HUES6 (cell line): ENCODE measurements at regions not wholly inside any gene's neighbourhood (a gene's known extent, or its start where the extent isn't known, plus 50 kb on each side); places are given as distances from the start of the nearest gene placed in this dataset.
"Not testable (repeated sequence)": the region's sequence is repeated elsewhere in the genome, so short reads cannot be mapped to it uniquely, and the experiment has no call there.

ENCODE experiments used
- H3K27ac ChIP-seq: 2 replicates; pipeline ENCODE4 v1.7.0; 2013; ENCODE audit warnings: low read depth, mild to moderate bottlenecking, low read length, inconsistent platforms
- H3K27me3 ChIP-seq: 2 replicates; pipeline ENCODE4 v1.6.1; 2013; ENCODE audit warnings: low read length; ENCODE audit not compliant: control insufficient read depth, insufficient read depth
- H3K36me3 ChIP-seq: 2 replicates; pipeline ENCODE4 v1.6.1; 2013; ENCODE audit warnings: low read length; ENCODE audit not compliant: control insufficient read depth, insufficient read depth
- H3K4me1 ChIP-seq: 2 replicates; pipeline ENCODE4 v1.6.1; 2013; ENCODE audit warnings: low read length; ENCODE audit not compliant: control insufficient read depth, insufficient read depth
- H3K4me3 ChIP-seq: 2 replicates; pipeline ENCODE4 v1.5.1; 2013; ENCODE audit warnings: low read depth, low read length
- H3K9ac ChIP-seq: one replicate; pipeline ENCODE4 v1.6.1; 2013; ENCODE audit warnings: mild to moderate bottlenecking, low read length
- H3K9me3 ChIP-seq: 2 replicates; pipeline ENCODE4 v1.6.1; 2013; ENCODE audit warnings: low read depth, low read length; ENCODE audit not compliant: control insufficient read depth, insufficient read depth

DNA sequence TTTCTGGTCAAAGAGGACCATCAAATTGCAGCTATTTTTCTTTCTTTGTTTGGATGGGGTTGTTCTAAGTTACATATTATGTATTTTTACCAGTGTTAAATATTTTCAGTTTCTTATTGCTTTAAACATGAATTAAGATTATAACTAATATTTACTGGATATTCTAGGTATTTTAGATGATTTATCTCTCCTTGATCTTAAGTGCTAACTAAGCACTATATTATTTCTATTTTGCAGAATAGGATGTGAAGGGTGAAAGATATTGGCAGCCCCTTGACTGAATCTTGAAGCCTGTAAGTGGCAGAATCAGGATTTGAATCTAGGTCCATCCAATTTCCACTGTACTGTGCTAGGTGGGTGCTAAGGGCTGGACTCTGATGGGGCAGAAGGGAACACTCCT, 307.3 kb upstream of the CCL2 start:
- no peak overlapping the region for H3K27ac ChIP-seq
- H3K4me3 ChIP-seq: no peak overlapping the region
- no peaks in the 10 kb centered on the region for H3K4me1 ChIP-seq
- H3K27me3 ChIP-seq: no peaks in the 10 kb centered on the region
- no peaks in the 10 kb centered on the region for H3K36me3 ChIP-seq
- H3K9ac ChIP-seq: no peak overlapping the region
- no peaks in the 10 kb centered on the region for H3K9me3 ChIP-seq

DNA sequence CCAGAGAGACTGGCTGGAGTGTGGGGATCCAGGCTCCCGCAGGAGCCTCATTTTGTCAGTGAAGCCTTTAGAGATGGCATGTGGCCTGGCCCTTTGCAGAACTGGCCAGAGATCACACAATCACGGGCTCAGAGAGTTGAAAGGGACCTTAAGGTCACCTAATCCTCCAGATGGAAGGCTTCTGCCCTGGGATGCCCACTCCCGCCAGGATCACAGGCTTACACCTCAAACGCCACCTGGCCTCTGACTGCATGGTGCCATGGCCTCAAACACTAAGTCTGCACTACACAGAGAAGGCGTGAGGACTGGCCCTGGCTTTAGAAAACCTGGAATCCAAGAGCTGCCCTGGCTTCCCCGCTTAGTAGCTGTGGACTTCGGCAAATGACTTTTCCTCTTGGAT, 306.8 kb upstream of the CCL2 start:
- no peak overlapping the region for H3K27ac ChIP-seq
- H3K4me3 ChIP-seq: no peak overlapping the region
- H3K27me3 ChIP-seq: no peaks in the 10 kb centered on the region
- no peaks in the 10 kb centered on the region for H3K36me3 ChIP-seq
- no peak overlapping the region for H3K9ac ChIP-seq
- no peaks in the 10 kb centered on the region for H3K4me1 ChIP-seq
- H3K9me3 ChIP-seq: no peaks in the 10 kb centered on the region

DNA sequence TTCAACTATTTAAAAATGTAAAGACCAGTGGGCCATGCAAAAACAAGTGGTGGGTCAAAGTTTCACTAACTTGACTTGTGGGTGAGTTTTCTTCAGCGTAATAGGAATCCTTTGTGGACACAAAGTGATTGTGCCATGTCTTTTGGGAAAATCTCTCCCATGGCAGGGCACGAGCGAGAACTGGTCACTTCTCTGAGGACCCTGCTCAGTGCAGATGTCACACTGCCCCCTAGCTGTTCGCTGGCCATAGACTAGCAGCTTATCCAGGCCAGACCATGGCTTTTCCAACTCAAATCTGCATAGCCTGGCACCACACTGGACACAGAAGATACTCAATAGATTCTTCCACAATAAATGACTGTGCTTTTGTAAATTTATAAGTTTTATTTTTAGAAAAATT, 306.0 kb upstream of the CCL2 start:
- H3K4me1 ChIP-seq: no peaks in the 10 kb centered on the region
- no peak overlapping the region for H3K27ac ChIP-seq
- no peak overlapping the region for H3K4me3 ChIP-seq
- no peaks in the 10 kb centered on the region for H3K27me3 ChIP-seq
- no peak overlapping the region for H3K9ac ChIP-seq
- H3K9me3 ChIP-seq: no peaks in the 10 kb centered on the region
- no peaks in the 10 kb centered on the region for H3K36me3 ChIP-seq

DNA sequence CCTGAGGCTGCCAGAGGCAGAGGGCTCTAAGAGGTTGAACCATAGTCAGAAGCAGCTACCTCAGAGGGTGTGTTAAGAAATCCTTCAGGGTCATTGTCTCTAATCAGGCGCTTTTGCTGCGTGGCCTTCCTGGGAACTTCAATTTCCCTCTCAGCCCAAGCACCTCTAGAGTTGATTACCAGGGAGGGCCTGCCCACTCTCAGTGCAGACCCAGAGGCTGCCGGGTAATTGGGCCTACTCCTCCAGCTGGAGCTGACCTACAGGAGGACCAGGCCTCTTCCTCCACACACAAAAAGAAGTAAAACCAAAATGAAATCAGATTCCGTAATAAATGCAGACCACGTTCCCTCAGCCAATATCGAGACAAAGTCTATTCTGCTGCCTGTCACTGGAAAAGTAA, 305.0 kb upstream of the CCL2 start:
- H3K9me3 ChIP-seq: no peaks in the 10 kb centered on the region
- H3K36me3 ChIP-seq: no peaks in the 10 kb centered on the region
- H3K4me3 ChIP-seq: no peak overlapping the region
- H3K9ac ChIP-seq: no peak overlapping the region
- no peak overlapping the region for H3K27ac ChIP-seq
- H3K4me1 ChIP-seq: no peaks in the 10 kb centered on the region
- H3K27me3 ChIP-seq: no peaks in the 10 kb centered on the region

DNA sequence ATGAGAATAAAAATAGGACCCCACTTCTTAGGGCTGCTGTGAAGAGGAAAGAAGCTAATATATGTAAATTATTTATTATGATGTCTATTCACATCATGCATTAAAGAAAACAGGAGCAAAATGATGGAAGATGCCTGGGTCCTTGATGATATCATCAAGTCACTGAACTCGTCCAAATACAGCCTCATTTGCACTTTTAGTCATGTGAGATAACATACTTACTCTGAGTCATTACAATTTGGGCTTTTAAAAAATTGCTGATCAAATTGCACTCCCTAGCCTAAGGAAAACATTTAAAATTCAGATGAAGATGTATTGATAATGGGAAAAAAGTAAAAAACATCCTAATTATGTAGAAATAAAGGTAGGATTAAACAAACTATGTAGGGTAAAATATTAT, 302.7 kb upstream of the CCL2 start:
- no peaks in the 10 kb centered on the region for H3K9me3 ChIP-seq
- no peaks in the 10 kb centered on the region for H3K27me3 ChIP-seq
- H3K4me3 ChIP-seq: no peak overlapping the region
- H3K9ac ChIP-seq: no peak overlapping the region
- H3K36me3 ChIP-seq: no peaks in the 10 kb centered on the region
- H3K4me1 ChIP-seq: no peaks in the 10 kb centered on the region
- H3K27ac ChIP-seq: no peak overlapping the region

DNA sequence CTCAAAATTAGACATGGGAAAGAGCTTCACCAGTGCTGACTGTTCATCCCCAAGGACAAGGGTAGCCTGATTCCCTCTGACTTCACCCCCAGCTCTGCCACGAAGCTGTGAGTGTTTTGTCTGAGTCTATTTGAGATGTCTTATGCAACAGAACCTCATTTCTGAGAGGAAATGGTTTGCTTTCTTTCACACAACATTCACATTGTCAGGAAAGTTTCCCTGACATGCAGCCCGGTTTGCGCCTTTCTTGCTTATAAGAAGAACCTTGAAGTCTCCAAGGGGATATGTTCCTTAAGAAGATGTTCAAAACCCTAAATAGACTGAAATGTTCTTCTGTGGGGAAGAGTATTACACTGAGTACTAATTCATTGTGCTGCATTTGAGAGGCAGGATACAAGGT, 300.5 kb upstream of the CCL2 start:
- H3K4me3 ChIP-seq: no peak overlapping the region
- H3K4me1 ChIP-seq: no peaks in the 10 kb centered on the region
- no peak overlapping the region for H3K9ac ChIP-seq
- H3K27me3 ChIP-seq: no peaks in the 10 kb centered on the region
- H3K36me3 ChIP-seq: no peaks in the 10 kb centered on the region
- H3K9me3 ChIP-seq: peaks cover 13% of the 10 kb centered on the region
- H3K27ac ChIP-seq: no peak overlapping the region

DNA sequence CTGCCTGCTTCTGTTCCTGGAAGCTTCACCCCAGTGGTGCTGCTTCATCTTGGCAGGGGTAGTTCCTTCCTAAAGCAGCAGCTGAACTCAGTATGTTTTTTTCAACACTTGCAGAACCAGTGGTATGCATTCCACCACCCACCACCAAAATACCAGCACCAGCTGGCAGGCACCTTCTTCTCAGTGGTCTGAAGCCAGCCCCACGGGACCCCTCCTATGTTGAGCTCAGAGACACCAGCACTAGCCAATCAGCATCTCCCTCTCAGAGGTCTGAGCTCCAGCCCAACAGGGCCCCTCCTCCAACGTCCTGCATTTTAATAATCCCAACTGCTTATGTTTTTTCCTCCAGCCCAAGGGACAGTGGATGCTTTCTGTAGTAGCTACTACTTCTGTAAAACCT, 299.6 kb upstream of the CCL2 start:
- no peak overlapping the region for H3K4me3 ChIP-seq
- H3K27me3 ChIP-seq: no peaks in the 10 kb centered on the region
- peaks cover 18% of the 10 kb centered on the region for H3K9me3 ChIP-seq
- no peaks in the 10 kb centered on the region for H3K36me3 ChIP-seq
- H3K27ac ChIP-seq: no peak overlapping the region
- H3K9ac ChIP-seq: no peak overlapping the region
- H3K4me1 ChIP-seq: no peaks in the 10 kb centered on the region

DNA sequence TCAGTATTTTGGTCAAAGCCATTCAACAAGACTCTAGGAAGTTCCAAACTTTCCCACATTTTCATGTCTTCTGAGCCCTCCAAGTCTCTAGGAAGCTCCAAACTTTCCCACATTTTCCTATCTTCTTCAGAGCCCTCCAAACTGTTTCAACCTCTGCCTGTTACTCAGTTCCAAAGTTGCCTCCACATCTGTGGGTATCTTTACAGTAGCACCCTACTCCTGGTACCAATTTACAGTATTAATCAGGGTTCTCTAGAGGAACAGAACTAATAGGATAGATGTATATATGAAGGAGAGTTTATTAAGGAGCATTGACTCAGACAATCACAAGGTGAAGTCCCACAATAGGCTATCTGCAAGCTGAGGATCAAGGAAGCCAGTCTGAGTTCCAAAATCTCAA, 296.0 kb upstream of the CCL2 start:
- H3K9me3 ChIP-seq: peaks cover 18% of the 10 kb centered on the region
- H3K4me1 ChIP-seq, H3K9ac ChIP-seq, H3K36me3 ChIP-seq, H3K4me3 ChIP-seq, H3K27ac ChIP-seq, H3K27me3 ChIP-seq: not testable (repeated sequence)

DNA sequence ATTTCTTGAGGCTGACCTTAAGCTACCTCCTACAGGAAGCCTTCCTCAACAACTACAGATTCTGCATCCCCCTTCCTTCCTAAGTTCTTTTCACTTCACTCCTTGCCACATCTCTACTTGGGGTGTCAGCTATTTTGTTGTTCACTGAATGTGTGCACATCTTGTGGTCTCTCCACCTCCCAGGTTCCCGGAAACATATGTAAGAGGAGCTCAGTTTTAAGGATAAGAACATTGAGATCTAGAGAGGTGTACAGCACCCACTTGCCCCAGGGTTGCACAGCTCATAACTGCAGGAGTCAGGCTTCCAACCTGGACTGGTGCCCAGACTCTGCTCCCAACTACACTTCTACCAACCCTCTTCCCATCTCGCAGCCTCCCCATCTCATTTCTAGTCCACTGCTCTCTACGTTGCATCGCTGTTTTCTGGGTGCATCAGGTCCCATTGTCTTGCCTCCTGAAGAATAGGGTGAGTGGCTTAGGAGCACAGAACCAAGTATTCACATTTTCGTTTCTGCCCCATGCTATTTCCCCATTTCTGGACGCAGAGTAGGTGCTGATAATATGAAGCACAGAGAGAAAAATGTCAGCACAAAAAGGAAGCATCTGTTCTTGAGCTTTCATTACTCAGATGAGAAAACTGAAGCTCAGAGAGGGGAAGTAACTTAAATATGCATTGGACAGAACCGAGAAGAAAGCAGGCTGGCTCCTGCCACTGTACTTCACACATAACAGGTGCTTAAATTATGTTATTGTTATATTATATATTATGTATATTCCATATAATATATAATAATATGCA, 292.0 kb upstream of the CCL2 start:
- Histone ChIP-seq H3K27me3 (no peaks in the 10 kb centered on the region), H3K4me1 (peaks cover 2% of the 10 kb centered on the region; the same call in 1 of the 2 replicates), H3K27ac (no peak overlapping the region), H3K9ac (no peak overlapping the region), H3K36me3 (no peaks in the 10 kb centered on the region), H3K4me3 (no peak overlapping the region), H3K9me3 (peaks cover 15% of the 10 kb centered on the region)

DNA sequence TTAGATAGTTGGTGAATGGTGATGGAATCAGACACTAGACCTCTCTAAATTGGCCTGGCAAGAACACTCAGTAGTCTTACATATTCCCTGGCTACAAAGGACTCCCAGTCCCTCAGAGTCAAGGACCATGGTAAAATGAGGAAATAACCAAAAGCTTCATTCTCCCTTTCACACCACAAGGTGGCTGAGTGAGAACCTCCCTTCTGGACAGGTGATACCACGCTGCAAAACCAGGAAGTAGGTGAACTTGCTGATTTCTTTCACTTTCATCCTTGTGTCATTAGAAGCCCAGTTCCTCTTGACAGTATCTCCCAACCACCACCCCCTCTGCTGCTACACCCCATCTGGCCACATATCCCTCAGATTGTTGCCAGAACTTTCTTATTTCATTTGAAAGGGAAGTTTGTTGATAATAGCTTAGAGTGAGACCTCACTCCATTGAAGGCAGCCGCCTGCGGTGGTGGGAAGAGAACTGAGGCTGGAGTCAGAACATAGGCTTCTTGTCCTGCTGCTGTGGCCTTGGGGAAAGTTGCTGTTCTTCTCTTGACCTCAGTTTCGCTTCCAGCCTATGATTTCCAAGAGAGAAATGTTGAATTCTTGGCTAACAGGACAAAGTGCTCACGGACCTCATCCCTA, 290.6 kb upstream of the CCL2 start:
- Histone ChIP-seq H3K27me3 (no peaks in the 10 kb centered on the region), H3K9ac (no peak overlapping the region), H3K4me1 (peaks cover 13% of the 10 kb centered on the region), H3K9me3 (peaks cover 6% of the 10 kb centered on the region), H3K27ac (no peak overlapping the region), H3K4me3 (no peak overlapping the region), H3K36me3 (no peaks in the 10 kb centered on the region)

DNA sequence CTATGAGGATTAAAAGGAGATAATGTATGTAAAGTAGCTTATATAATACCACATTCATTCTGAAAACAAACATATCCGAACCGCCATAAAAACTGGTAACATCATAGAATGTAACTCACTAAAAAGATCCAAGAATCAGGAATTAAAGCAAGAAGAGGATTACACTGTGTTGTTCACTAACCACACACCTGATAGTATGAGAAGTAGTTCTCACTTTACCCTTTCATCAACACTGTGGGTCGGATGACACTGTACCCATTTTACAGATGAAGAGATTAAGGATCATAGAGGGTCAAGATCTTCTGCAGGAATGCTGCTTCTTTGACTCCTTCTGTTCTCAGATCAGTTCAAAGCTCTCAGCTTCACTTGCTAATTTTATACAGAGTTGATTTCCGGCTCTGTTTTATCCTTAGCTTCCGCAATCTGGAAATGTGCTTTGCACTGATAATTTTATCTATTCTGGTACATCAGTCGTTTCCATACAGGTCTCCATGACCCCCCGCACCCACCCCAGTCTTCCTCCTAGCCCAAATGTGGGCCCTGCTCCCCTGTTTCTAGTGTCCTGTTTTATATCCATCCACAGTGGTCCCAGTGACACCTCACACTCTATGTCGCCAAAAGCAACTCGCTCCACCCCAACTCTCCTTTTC, 288.6 kb upstream of the CCL2 start:
- Histone ChIP-seq H3K9me3 (no peaks in the 10 kb centered on the region), H3K4me1 (peaks cover 18% of the 10 kb centered on the region), H3K27ac (no peak overlapping the region), H3K27me3 (no peaks in the 10 kb centered on the region), H3K36me3 (no peaks in the 10 kb centered on the region), H3K4me3 (no peak overlapping the region), H3K9ac (no peak overlapping the region)
